WTC11 (cell line): ENCODE measurements at regions not wholly inside any gene's neighbourhood (a gene's known extent, or its start where the extent isn't known, plus 50 kb on each side); places are given as distances from the start of the nearest gene placed in this dataset.

Source experiments
- ATAC-seq: fragments of 200-7000 bp; cut with Tn5 transposase; 2 replicates; pipeline ENCODE4 v1.10.0; 2021; ENCODE audit warnings: mild to moderate bottlenecking, moderate library complexity
- CTCF ChIA-PET: fragments of 300-600 bp; sonication (Branson Sonifier 250); formaldehyde crosslinking; loops from one replicate; lab custom pipeline; 2021; ENCODE audit warnings: antibody characterized with exemption; lab: Charles Lee
- POLR2A ChIA-PET: fragments of 350-600 bp; sonication (Branson Sonifier 250); formaldehyde crosslinking; loops from one replicate; lab custom pipeline; 2021; ENCODE audit warnings: antibody characterized with exemption; lab: Charles Lee
- DNase-seq: peaks from one replicate; pipeline ENCODE4 v3.0.0; 2021; ENCODE audit warnings: low spot score
- H3K27ac Mint-ChIP-seq: 2 replicates; pipeline ENCODE4 v1.8.0; 2021; ENCODE audit warnings: mixed read lengths
- H3K27me3 Mint-ChIP-seq: 2 replicates; pipeline ENCODE4 v1.8.0; 2021; ENCODE audit warnings: low read depth, mild to moderate bottlenecking, moderate library complexity, mixed read lengths
- H3K36me3 Mint-ChIP-seq: 2 replicates; pipeline ENCODE4 v1.8.0; 2021; ENCODE audit warnings: mixed read lengths
- H3K4me1 Mint-ChIP-seq: 2 replicates; pipeline ENCODE4 v1.8.0; 2022; ENCODE audit warnings: mixed read lengths
- H3K4me3 Mint-ChIP-seq: 2 replicates; pipeline ENCODE4 v1.8.0; 2021; ENCODE audit warnings: mild to moderate bottlenecking, moderate library complexity, mixed read lengths
- H3K9me3 Mint-ChIP-seq: 2 replicates; pipeline ENCODE4 v1.8.0; 2021; ENCODE audit warnings: mixed read lengths
- AR ChIP-seq: fragments of 250-450 bp; sonication (Bioruptor Pico); IDR thresholded peaks from 2 replicates; pipeline ENCODE4 v1.9.0; 2021; ENCODE audit warnings: mild to moderate bottlenecking
- ATF2 ChIP-seq: sonication (generic); formaldehyde crosslinking; IDR thresholded peaks from 2 replicates; pipeline ENCODE4 v1.8.1; 2022; ENCODE audit warnings: low read depth, missing genetic modification reagents, borderline replicate concordance
- ATF3 ChIP-seq: sonication (generic); formaldehyde crosslinking; conservative IDR thresholded peaks from 2 replicates; pipeline ENCODE4 v1.8.1; 2022; ENCODE audit warnings: mild to moderate bottlenecking, missing genetic modification reagents
- CBFB ChIP-seq: sonication (generic); formaldehyde crosslinking; IDR thresholded peaks from 2 replicates; pipeline ENCODE4 v1.8.1; 2022; ENCODE audit warnings: mild to moderate bottlenecking, low read depth, missing genetic modification reagents
- ETV6 ChIP-seq: sonication (generic); formaldehyde crosslinking; IDR thresholded peaks from 2 replicates; pipeline ENCODE4 v1.8.1; 2022; ENCODE audit warnings: mild to moderate bottlenecking, missing genetic modification reagents
- FOXK1 ChIP-seq: sonication (generic); formaldehyde crosslinking; IDR thresholded peaks from 2 replicates; pipeline ENCODE4 v1.8.0; 2022; ENCODE audit warnings: mild to moderate bottlenecking, moderate library complexity, missing genetic modification reagents
- FOXP1 ChIP-seq: sonication (generic); formaldehyde crosslinking; IDR thresholded peaks from 2 replicates; pipeline ENCODE4 v1.8.0; 2022; ENCODE audit warnings: missing genetic modification reagents, mild to moderate bottlenecking, moderate library complexity, borderline replicate concordance
- GTF2I ChIP-seq: fragments of 250-450 bp; sonication (Bioruptor Pico); conservative IDR thresholded peaks from 2 replicates; pipeline ENCODE4 v1.4.0; 2021; ENCODE audit warnings: mild to moderate bottlenecking
- MAX ChIP-seq: sonication (generic); formaldehyde crosslinking; IDR thresholded peaks from 2 replicates; pipeline ENCODE4 v1.8.0; 2022; ENCODE audit warnings: mild to moderate bottlenecking, missing genetic modification reagents
- NR3C1 ChIP-seq: sonication (generic); formaldehyde crosslinking; conservative IDR thresholded peaks from 2 replicates; pipeline ENCODE4 v1.8.1; 2023; ENCODE audit warnings: low read depth, mild to moderate bottlenecking, missing genetic modification reagents
- ZNF232 ChIP-seq: sonication (generic); formaldehyde crosslinking; IDR thresholded peaks from 2 replicates; pipeline ENCODE4 v1.8.0; 2022; ENCODE audit warnings: mild to moderate bottlenecking, missing genetic modification reagents
- ZNF396 ChIP-seq: fragments of 250-450 bp; sonication (Bioruptor Pico); IDR thresholded peaks from 2 replicates; pipeline ENCODE4 v1.8.0; 2021; ENCODE audit warnings: mild to moderate bottlenecking, moderate library complexity, borderline replicate concordance
- ZNF425 ChIP-seq: fragments of 250-450 bp; sonication (Bioruptor Pico); conservative IDR thresholded peaks from 2 replicates; pipeline ENCODE4 v1.9.0; 2021; ENCODE audit warnings: mild to moderate bottlenecking
- ZNF671 ChIP-seq: fragments of 250-450 bp; sonication (Bioruptor Pico); IDR thresholded peaks from 2 replicates; pipeline ENCODE4 v1.8.0; 2021; ENCODE audit warnings: mild to moderate bottlenecking
- TF ChIP-seq, protein P1 (sequence below): sonication (generic); formaldehyde crosslinking; IDR thresholded peaks from 2 replicates; pipeline ENCODE4 v1.8.1; 2022; ENCODE audit warnings: mild to moderate bottlenecking, moderate library complexity, missing genetic modification reagents
- TF ChIP-seq, protein P2 (sequence below): sonication (generic); formaldehyde crosslinking; IDR thresholded peaks from 2 replicates; pipeline ENCODE4 v1.8.0; 2023; ENCODE audit warnings: missing genetic modification reagents, mild to moderate bottlenecking, borderline replicate concordance
- TF ChIP-seq, protein P3 (sequence below): sonication (generic); formaldehyde crosslinking; IDR thresholded peaks from 2 replicates; pipeline ENCODE4 v1.8.1; 2022; ENCODE audit warnings: mild to moderate bottlenecking, missing genetic modification reagents, moderate library complexity, borderline replicate concordance

DNA sequence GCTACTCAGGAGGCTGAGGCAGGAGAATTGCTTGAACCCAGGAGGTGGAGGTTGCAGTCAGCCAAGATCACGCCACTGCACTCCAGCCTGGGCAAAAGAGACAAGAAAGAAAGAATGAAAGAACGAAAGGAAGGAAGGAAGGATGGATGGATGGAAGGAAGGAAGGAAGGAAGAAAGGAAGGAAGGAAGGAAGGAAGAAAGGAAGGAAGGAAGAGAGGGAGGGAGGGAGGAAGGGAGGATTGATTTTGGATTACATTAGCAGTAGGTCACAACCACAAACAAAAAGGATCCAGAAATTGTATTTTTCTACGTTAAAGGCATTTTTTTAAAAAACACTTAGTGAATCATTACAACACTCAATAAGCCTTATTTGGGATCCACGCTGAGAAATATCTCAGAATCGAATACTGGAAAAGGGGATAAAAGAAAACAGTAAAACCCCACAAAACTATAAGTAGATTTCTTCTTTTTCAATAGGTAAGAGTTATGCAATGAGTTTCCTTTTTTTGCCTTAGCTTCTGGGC is 136.9 kb upstream of the FREM1 start (continued):
- TF ChIP-seq CBFB (no peak), ETV6 (CRISPR knock-in tag) (no peak)
- TF ChIP-seq, all 79 proteins: peak for 0

GRCh38 chr9:15033316-15033715 is 123.1 kb upstream of the FREM1 start:
- Mint-ChIP-seq H3K27ac (no peak overlapping the region), H3K4me1 (no peaks in the 10 kb centered on the region), H3K27me3 (peaks cover 3% of the 10 kb centered on the region; the same call in 1 of the 2 replicates), H3K4me3 (no peak overlapping the region), H3K36me3 (peaks cover 6% of the 10 kb centered on the region), H3K9me3 (peaks cover 21% of the 10 kb centered on the region)
- ChIA-PET POLR2A (no interaction called here), CTCF (no interaction called here)
- TF ChIP-seq ZNF425 (CRISPR knock-in tag) (no peak), NR3C1 (CRISPR knock-in tag) (no peak), GTF2I (CRISPR knock-in tag) (no peak), FOXP1 (CRISPR knock-in tag) (no peak)
- DNase-seq (no peak), ATAC-seq (no peak)

DNA sequence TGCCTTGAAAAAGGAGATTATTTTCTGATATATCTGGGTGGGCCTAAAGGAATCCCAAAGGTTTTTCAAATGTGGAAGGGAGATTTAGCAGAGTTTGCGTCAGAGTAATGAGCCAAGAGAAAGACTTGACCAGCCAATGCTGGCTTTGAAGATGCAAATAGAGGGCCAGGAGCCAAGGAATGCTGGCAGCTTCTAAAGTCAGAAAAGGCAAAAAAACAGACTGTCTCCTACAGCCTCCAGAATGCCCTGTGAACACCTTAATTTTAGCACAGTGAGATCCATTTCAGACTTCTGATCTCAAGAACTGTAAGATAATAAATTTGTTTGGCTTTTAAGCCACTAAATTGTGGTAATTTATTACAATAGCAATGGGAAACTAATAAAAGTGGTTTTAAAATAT is 122.6 kb upstream of the FREM1 start:
- Mint-ChIP-seq H3K4me1 (no peaks in the 10 kb centered on the region), H3K27me3 (peaks cover 3% of the 10 kb centered on the region), H3K36me3 (peaks cover 6% of the 10 kb centered on the region), H3K27ac (no peak overlapping the region), H3K4me3 (no peak overlapping the region), H3K9me3 (peaks cover 21% of the 10 kb centered on the region)
- ChIA-PET POLR2A (no interaction called here), CTCF (no interaction called here)
- no peak for TF ChIP-seq ZNF671 (CRISPR knock-in tag)
- no peak for TF ChIP-seq ZNF232 (CRISPR knock-in tag)
- no peak for TF ChIP-seq ZNF396
- TF ChIP-seq, protein P1, sequence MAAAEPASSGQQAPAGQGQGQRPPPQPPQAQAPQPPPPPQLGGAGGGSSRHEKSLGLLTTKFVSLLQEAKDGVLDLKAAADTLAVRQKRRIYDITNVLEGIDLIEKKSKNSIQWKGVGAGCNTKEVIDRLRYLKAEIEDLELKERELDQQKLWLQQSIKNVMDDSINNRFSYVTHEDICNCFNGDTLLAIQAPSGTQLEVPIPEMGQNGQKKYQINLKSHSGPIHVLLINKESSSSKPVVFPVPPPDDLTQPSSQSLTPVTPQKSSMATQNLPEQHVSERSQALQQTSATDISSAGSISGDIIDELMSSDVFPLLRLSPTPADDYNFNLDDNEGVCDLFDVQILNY (CRISPR knock-in tag), result no peak
- DNase-seq (no peak), ATAC-seq (no peak)

GRCh38 chr9:15021146-15021545 is 110.9 kb upstream of the FREM1 start:
- peaks cover 6% of the 10 kb centered on the region for H3K4me1 Mint-ChIP-seq
- no peak for ATAC-seq
- CTCF ChIA-PET, result no interaction called here
- no peak overlapping the region for H3K4me3 Mint-ChIP-seq
- peaks cover 4% of the 10 kb centered on the region; the same call in 1 of the 2 replicates for H3K36me3 Mint-ChIP-seq
- H3K9me3 Mint-ChIP-seq, result peaks cover 7% of the 10 kb centered on the region
- H3K27me3 Mint-ChIP-seq, result no peaks in the 10 kb centered on the region
- no peak overlapping the region for H3K27ac Mint-ChIP-seq
- no peak for DNase-seq
- POLR2A ChIA-PET, result no interaction called here
- TF ChIP-seq FOXK1, result no peak
- no peak for TF ChIP-seq MAX (CRISPR knock-in tag)
- TF ChIP-seq, protein P2, sequence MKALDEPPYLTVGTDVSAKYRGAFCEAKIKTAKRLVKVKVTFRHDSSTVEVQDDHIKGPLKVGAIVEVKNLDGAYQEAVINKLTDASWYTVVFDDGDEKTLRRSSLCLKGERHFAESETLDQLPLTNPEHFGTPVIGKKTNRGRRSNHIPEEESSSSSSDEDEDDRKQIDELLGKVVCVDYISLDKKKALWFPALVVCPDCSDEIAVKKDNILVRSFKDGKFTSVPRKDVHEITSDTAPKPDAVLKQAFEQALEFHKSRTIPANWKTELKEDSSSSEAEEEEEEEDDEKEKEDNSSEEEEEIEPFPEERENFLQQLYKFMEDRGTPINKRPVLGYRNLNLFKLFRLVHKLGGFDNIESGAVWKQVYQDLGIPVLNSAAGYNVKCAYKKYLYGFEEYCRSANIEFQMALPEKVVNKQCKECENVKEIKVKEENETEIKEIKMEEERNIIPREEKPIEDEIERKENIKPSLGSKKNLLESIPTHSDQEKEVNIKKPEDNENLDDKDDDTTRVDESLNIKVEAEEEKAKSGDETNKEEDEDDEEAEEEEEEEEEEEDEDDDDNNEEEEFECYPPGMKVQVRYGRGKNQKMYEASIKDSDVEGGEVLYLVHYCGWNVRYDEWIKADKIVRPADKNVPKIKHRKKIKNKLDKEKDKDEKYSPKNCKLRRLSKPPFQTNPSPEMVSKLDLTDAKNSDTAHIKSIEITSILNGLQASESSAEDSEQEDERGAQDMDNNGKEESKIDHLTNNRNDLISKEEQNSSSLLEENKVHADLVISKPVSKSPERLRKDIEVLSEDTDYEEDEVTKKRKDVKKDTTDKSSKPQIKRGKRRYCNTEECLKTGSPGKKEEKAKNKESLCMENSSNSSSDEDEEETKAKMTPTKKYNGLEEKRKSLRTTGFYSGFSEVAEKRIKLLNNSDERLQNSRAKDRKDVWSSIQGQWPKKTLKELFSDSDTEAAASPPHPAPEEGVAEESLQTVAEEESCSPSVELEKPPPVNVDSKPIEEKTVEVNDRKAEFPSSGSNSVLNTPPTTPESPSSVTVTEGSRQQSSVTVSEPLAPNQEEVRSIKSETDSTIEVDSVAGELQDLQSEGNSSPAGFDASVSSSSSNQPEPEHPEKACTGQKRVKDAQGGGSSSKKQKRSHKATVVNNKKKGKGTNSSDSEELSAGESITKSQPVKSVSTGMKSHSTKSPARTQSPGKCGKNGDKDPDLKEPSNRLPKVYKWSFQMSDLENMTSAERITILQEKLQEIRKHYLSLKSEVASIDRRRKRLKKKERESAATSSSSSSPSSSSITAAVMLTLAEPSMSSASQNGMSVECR (CRISPR knock-in tag), result no peak
- TF ChIP-seq AR (CRISPR knock-in tag), result no peak
- TF ChIP-seq ATF2 (CRISPR knock-in tag), result no peak
- TF ChIP-seq ATF3 (CRISPR knock-in tag), result no peak
- TF ChIP-seq, protein P3, sequence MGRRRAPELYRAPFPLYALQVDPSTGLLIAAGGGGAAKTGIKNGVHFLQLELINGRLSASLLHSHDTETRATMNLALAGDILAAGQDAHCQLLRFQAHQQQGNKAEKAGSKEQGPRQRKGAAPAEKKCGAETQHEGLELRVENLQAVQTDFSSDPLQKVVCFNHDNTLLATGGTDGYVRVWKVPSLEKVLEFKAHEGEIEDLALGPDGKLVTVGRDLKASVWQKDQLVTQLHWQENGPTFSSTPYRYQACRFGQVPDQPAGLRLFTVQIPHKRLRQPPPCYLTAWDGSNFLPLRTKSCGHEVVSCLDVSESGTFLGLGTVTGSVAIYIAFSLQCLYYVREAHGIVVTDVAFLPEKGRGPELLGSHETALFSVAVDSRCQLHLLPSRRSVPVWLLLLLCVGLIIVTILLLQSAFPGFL (CRISPR knock-in tag), result no peak
